GM23338 (cell line): ENCODE measurements at regions not wholly inside any gene's neighbourhood (a gene's known extent, or its start where the extent isn't known, plus 50 kb on each side); places are given as distances from the start of the nearest gene placed in this dataset.

Experiments used
- CREB1 ChIP-seq: fragments of 250-450 bp; sonication (Bioruptor Pico); IDR thresholded peaks from 2 replicates; pipeline ENCODE4 v1.5.0; 2020; ENCODE audit warnings: low read depth, mild to moderate bottlenecking, moderate library complexity
- EZH2 ChIP-seq: fragments of 200-600 bp; sonication (generic); IDR thresholded peaks from one replicate; pipeline ENCODE4 v1.8.0; 2017; ENCODE audit warnings: antibody characterized with exemption, mild to moderate bottlenecking, low read depth; ENCODE audit not compliant: unreplicated experiment
- EZH2phosphoT487 ChIP-seq: fragments of 200-600 bp; sonication (generic); IDR thresholded peaks from one replicate; pipeline ENCODE4 v1.8.1; 2018; ENCODE audit warnings: antibody characterized with exemption; ENCODE audit not compliant: unreplicated experiment
- REST ChIP-seq: IDR thresholded peaks from one replicate; pipeline ENCODE4 v1.6.1; 2018; ENCODE audit warnings: antibody characterized with exemption; ENCODE audit not compliant: unreplicated experiment
- TF ChIP-seq, protein P1 (sequence below), 2 experiments: fragments of 200-600 bp in 1 of 2; sonication (generic) in 1 of 2; conservative IDR thresholded peaks; 2 replicates each; pipeline versions ENCODE4 v1.5.1 to v1.6.1; 2016 to 2017; ENCODE audit warnings: antibody characterized with exemption in 2 of 2, low read depth in 2 of 2, mild to moderate bottlenecking in 2 of 2, moderate library complexity in 1 of 2

GRCh38 chr2:236936446-236936940, 149.2 kb upstream of the COPS8 start:
- TF ChIP-seq REST, result no peak
- TF ChIP-seq EZH2, result no peak
- TF ChIP-seq, protein P1, sequence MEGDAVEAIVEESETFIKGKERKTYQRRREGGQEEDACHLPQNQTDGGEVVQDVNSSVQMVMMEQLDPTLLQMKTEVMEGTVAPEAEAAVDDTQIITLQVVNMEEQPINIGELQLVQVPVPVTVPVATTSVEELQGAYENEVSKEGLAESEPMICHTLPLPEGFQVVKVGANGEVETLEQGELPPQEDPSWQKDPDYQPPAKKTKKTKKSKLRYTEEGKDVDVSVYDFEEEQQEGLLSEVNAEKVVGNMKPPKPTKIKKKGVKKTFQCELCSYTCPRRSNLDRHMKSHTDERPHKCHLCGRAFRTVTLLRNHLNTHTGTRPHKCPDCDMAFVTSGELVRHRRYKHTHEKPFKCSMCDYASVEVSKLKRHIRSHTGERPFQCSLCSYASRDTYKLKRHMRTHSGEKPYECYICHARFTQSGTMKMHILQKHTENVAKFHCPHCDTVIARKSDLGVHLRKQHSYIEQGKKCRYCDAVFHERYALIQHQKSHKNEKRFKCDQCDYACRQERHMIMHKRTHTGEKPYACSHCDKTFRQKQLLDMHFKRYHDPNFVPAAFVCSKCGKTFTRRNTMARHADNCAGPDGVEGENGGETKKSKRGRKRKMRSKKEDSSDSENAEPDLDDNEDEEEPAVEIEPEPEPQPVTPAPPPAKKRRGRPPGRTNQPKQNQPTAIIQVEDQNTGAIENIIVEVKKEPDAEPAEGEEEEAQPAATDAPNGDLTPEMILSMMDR (conservative IDR thresholded peaks at IDR 0.05; ENCODE audit: low read depth in 2 of 2), result no peak
- no peak for TF ChIP-seq EZH2phosphoT487
- no peak for TF ChIP-seq CREB1 (CRISPR knock-in tag)
